Mesendoderm (in vitro differentiated cells): ENCODE measurements at regions not wholly inside any gene's neighbourhood (a gene's known extent, or its start where the extent isn't known, plus 50 kb on each side); places are given as distances from the start of the nearest gene placed in this dataset.

Experiments used
- DNase-seq: peaks from one replicate; pipeline ENCODE4 v3.0.0; 2013
- H2AK5ac ChIP-seq: 2 replicates; pipeline ENCODE4 v1.6.1; 2013; ENCODE audit warnings: low read length, inconsistent platforms
- H2BK120ac ChIP-seq: 2 replicates; pipeline ENCODE4 v1.6.1; 2013; ENCODE audit warnings: low read depth, mild to moderate bottlenecking, low read length, moderate library complexity, mixed read lengths
- H2BK15ac ChIP-seq: replicated peaks from 2 replicates; pipeline ENCODE4 v1.6.1; 2013; ENCODE audit warnings: low read depth, mild to moderate bottlenecking, moderate library complexity
- H2BK5ac ChIP-seq: 2 replicates; pipeline ENCODE4 v1.6.1; 2013; ENCODE audit warnings: low read length, inconsistent platforms
- H3K18ac ChIP-seq: 2 replicates; pipeline ENCODE4 v1.6.1; 2013; ENCODE audit warnings: mild to moderate bottlenecking, low read length, mixed read lengths
- H3K23ac ChIP-seq: one replicate; pipeline ENCODE4 v1.6.1; 2013; ENCODE audit warnings: low read length
- H3K27ac ChIP-seq: 2 replicates; pipeline ENCODE4 v1.5.1; 2013; ENCODE audit warnings: low read depth, mild to moderate bottlenecking, inconsistent platforms, low read length, moderate library complexity
- H3K27me3 ChIP-seq: 2 replicates; pipeline ENCODE4 v1.6.1; 2013; ENCODE audit warnings: low read length, control low read depth, mild to moderate bottlenecking, inconsistent platforms; ENCODE audit not compliant: insufficient read depth, poor library complexity
- H3K36me3 ChIP-seq: 2 replicates; pipeline ENCODE4 v1.6.1; 2013; ENCODE audit warnings: low read length, inconsistent platforms; ENCODE audit not compliant: control insufficient read depth, insufficient read depth
- H3K4ac ChIP-seq: one replicate; pipeline ENCODE4 v1.6.1; 2013; ENCODE audit warnings: low read depth, mild to moderate bottlenecking, low read length, moderate library complexity
- H3K4me1 ChIP-seq: 2 replicates; pipeline ENCODE4 v1.6.1; 2013; ENCODE audit warnings: low read depth, low read length, inconsistent platforms; ENCODE audit not compliant: control insufficient read depth
- H3K4me2 ChIP-seq: 2 replicates; pipeline ENCODE4 v1.6.1; 2013; ENCODE audit warnings: low read length
- H3K4me3 ChIP-seq: 2 replicates; pipeline ENCODE4 v1.5.1; 2013; ENCODE audit warnings: mild to moderate bottlenecking, low read length
- H3K56ac ChIP-seq: one replicate; pipeline ENCODE4 v1.6.1; 2013; ENCODE audit warnings: low read length
- H3K79me1 ChIP-seq: 2 replicates; pipeline ENCODE4 v1.6.1; 2013; ENCODE audit warnings: low read length, inconsistent platforms
- H3K79me2 ChIP-seq: 2 replicates; pipeline ENCODE4 v1.6.1; 2013; ENCODE audit warnings: mild to moderate bottlenecking, low read length; ENCODE audit not compliant: control insufficient read depth, insufficient read depth
- H3K9ac ChIP-seq: 2 replicates; pipeline ENCODE4 v1.6.1; 2013; ENCODE audit warnings: low read length, inconsistent platforms
- H4K5ac ChIP-seq: one replicate; pipeline ENCODE4 v1.6.1; 2013; ENCODE audit warnings: low read length
- H4K8ac ChIP-seq: one replicate; pipeline ENCODE4 v1.6.1; 2013; ENCODE audit warnings: low read depth, mild to moderate bottlenecking, control low read depth, low read length, moderate library complexity
- WGBS: extraction: QIAGEN DNeasy Blood & Tissue Kit; methylation state at CpG from one replicate; pipeline ENCODE4 v1.1.7; 2013; ENCODE audit warnings: low lambda C conversion rate, missing lambda C conversion rate; ENCODE audit not compliant: insufficient coverage; ENCODE audit errors: extremely low coverage; 5-methylcytosine and 5-hydroxymethylcytosine counted together

DNA sequence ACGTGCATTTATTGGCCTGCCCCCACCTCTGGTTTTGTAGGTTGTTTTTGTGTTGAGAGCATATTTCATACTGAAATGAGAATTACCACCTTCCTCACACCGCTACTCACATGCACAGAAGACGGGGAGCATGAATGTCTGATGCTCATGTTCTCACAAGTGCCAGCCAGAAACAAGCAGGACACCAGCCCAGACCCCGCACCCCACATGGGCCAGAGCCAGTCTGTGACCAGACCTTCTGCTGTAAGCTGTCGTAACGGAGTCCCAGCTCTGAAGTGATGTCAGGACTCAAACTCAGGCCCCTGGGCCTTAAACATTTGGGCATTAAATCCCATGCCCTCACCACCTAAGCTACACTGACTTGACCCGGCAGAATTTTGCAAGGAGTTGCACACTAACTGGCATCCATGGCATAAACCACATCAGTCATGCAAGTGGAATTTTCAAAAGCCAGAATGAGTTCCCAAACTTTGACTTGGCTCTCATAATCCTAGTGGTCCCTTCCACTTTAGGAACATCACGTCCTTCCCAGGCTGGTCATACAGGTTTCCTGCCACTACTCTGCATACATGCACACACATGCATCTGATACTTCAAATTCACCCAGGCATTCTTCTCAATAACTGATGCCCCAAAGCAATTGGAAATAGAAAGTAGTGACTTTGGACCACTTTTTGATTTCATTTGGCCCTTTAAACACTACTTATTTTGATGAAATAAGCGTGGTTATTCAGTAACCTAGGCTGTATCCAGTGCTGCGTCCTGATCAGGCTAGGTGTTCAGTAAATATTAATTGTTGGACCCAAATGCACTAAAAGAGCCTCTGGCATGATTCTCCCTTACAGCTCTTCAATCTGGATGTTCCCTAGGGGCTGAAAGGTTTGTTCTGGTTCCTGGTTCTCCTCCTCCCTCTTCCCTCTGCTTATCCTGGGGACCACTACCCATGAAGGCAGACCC is 223.1 kb upstream of the ID2 start:
- Histone ChIP-seq H3K56ac (no peak overlapping the region), H3K23ac (no peak overlapping the region), H3K27me3 (no peaks in the 10 kb centered on the region), H3K4me1 (no peaks in the 10 kb centered on the region), H3K4me2 (no peak overlapping the region), H3K79me1 (no peaks in the 10 kb centered on the region), H3K9ac (no peak overlapping the region), H3K18ac (no peak overlapping the region), H4K8ac (no peak overlapping the region), H3K27ac (no peak overlapping the region), H3K4me3 (no peak overlapping the region), H2BK5ac (no peak overlapping the region), H3K36me3 (no peaks in the 10 kb centered on the region), H3K4ac (no peak overlapping the region), H4K5ac (no peak overlapping the region), H2AK5ac (no peak overlapping the region), H3K79me2 (no peaks in the 10 kb centered on the region), H2BK15ac (no peak overlapping the region), H2BK120ac (no peak overlapping the region)
- WGBS: no CpG with 5 or more reads among the region's 10 CpGs
- no peak for DNase-seq

DNA sequence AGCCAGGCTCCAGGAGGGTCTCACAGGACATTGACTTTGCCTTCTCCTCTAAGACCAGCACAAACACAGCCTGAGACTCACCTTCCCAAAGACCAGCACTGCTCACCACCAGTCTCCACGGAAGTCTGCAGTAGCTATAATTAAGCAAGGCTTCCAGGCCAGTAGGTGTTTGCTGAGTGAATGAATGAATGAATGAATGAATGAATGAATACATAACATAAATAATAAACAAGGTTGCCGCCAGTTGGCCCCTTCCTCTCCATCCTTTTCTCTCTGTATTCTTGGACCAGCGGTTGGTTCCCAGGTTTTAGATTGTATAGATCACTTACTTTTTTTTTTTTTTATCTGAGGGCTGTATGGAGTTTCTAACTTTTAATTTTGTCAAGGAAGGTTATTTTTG is 222.4 kb upstream of the ID2 start:
- H2BK5ac ChIP-seq: no peak overlapping the region
- no peak overlapping the region for H3K4me3 ChIP-seq
- no peaks in the 10 kb centered on the region for H3K79me1 ChIP-seq
- DNase-seq: no peak
- H2BK120ac ChIP-seq: no peak overlapping the region
- no peak overlapping the region for H3K9ac ChIP-seq
- H3K27me3 ChIP-seq: no peaks in the 10 kb centered on the region
- H3K79me2 ChIP-seq: no peaks in the 10 kb centered on the region
- no peaks in the 10 kb centered on the region for H3K36me3 ChIP-seq
- no CpG with 5 or more reads among the region's 3 CpGs for WGBS
- no peak overlapping the region for H3K18ac ChIP-seq
- H2BK15ac ChIP-seq: no peak overlapping the region
- no peak overlapping the region for H3K4me2 ChIP-seq
- no peak overlapping the region for H3K56ac ChIP-seq
- no peaks in the 10 kb centered on the region for H3K4me1 ChIP-seq
- no peak overlapping the region for H2AK5ac ChIP-seq
- H4K5ac ChIP-seq: no peak overlapping the region
- H3K27ac ChIP-seq: no peak overlapping the region
- H3K4ac ChIP-seq: no peak overlapping the region
- H3K23ac ChIP-seq: no peak overlapping the region
- no peak overlapping the region for H4K8ac ChIP-seq

GRCh38 chr2:8461341-8461740 is 220.5 kb upstream of the ID2 start:
- Histone ChIP-seq H3K18ac (no peak overlapping the region), H3K9ac (no peak overlapping the region), H3K56ac (no peak overlapping the region), H3K23ac (no peak overlapping the region), H3K4me3 (no peak overlapping the region), H2BK5ac (no peak overlapping the region), H3K27me3 (no peaks in the 10 kb centered on the region), H3K79me1 (no peaks in the 10 kb centered on the region), H3K4me2 (no peak overlapping the region), H3K4ac (no peak overlapping the region), H3K27ac (no peak overlapping the region), H2AK5ac (no peak overlapping the region), H3K79me2 (no peaks in the 10 kb centered on the region), H3K4me1 (no peaks in the 10 kb centered on the region), H3K36me3 (no peaks in the 10 kb centered on the region), H4K8ac (no peak overlapping the region), H2BK120ac (no peak overlapping the region), H4K5ac (no peak overlapping the region), H2BK15ac (no peak overlapping the region)
- no peak for DNase-seq
- no CpG with 5 or more reads among the region's 1 CpG for WGBS

DNA sequence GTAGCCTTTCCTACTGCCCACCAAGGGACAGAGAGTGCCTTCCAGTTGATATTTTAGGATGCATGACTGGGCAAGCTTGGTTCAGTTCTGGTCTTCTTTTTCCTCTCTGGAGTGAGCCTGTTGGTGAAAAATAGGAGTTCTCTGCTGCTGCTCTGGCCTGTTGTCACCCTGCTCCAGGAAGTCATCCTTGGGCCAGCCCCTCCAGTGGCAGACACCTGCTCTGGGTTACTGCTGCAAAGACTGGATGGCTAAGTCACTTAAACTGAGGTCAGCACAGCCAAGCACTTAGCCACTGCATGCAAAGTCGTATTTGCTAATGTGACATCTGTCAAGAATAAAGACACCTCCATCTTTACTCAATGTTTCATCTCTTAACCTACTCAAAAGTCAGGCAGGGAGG is 219.6 kb upstream of the ID2 start:
- Histone ChIP-seq H3K27me3 (no peaks in the 10 kb centered on the region), H3K18ac (no peak overlapping the region), H3K79me2 (no peaks in the 10 kb centered on the region), H2BK15ac (no peak overlapping the region), H4K8ac (no peak overlapping the region), H2BK120ac (no peak overlapping the region), H4K5ac (no peak overlapping the region), H3K9ac (no peak overlapping the region), H3K4ac (no peak overlapping the region), H3K56ac (no peak overlapping the region), H3K79me1 (no peaks in the 10 kb centered on the region), H3K4me1 (no peaks in the 10 kb centered on the region), H2BK5ac (no peak overlapping the region), H3K4me2 (no peak overlapping the region), H2AK5ac (no peak overlapping the region), H3K36me3 (no peaks in the 10 kb centered on the region), H3K27ac (no peak overlapping the region), H3K4me3 (no peak overlapping the region), H3K23ac (no peak overlapping the region)
- no CpG with 5 or more reads among the region's 1 CpG for WGBS
- DNase-seq: no peak

DNA sequence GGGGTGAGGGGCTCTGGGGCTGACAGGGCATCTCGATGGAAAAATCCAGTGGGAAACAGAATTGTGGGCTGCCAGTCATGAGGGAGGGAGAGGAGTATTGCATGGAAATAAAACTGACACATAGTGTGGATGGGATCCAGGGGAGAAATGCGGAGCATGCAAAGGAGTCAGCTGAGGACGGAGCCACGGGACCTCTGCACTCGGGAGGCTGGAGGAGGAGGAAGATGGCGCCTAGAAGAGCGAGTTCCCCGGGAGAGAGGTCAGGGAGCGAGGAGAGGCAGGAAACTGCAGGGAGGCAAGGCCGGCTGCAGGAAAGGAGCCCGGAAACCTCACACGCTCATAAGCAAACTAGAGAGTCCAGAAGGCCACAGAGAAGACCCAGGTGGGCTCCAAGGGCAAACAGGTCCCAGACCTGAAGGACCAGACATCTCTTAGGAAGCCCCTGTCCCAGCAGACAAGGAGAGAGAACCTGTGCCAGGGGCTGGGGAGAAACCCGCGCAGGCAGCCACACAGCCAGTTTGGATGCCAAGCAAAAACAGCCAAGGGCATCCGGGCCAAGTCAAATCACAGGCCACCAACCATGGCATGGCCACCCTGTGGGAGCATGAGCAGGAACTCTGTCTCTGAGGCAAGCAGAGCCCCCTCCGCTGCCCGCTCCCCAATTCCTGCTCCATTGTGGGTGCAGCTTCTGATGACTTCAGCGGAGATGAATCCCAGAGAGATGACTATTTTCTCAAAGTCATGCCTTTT is 218.8 kb upstream of the ID2 start:
- Histone ChIP-seq H3K4me2 (no peak overlapping the region), H3K4ac (no peak overlapping the region), H3K79me2 (no peaks in the 10 kb centered on the region), H3K79me1 (no peaks in the 10 kb centered on the region), H3K4me3 (no peak overlapping the region), H2BK15ac (no peak overlapping the region), H3K9ac (no peak overlapping the region), H4K5ac (no peak overlapping the region), H3K18ac (no peak overlapping the region), H4K8ac (no peak overlapping the region), H2AK5ac (no peak overlapping the region), H3K4me1 (no peaks in the 10 kb centered on the region), H3K27me3 (no peaks in the 10 kb centered on the region), H2BK5ac (no peak overlapping the region), H3K23ac (no peak overlapping the region), H3K36me3 (no peaks in the 10 kb centered on the region), H3K56ac (no peak overlapping the region), H3K27ac (no peak overlapping the region), H2BK120ac (no peak overlapping the region)
- DNase-seq: no peak
- WGBS: no CpG with 5 or more reads among the region's 18 CpGs
